ENCODE measurements at regions not wholly inside any gene's neighbourhood (a gene's known extent, or its start where the extent isn't known, plus 50 kb on each side); places are given as distances from the start of the nearest gene placed in this dataset.

DNA sequence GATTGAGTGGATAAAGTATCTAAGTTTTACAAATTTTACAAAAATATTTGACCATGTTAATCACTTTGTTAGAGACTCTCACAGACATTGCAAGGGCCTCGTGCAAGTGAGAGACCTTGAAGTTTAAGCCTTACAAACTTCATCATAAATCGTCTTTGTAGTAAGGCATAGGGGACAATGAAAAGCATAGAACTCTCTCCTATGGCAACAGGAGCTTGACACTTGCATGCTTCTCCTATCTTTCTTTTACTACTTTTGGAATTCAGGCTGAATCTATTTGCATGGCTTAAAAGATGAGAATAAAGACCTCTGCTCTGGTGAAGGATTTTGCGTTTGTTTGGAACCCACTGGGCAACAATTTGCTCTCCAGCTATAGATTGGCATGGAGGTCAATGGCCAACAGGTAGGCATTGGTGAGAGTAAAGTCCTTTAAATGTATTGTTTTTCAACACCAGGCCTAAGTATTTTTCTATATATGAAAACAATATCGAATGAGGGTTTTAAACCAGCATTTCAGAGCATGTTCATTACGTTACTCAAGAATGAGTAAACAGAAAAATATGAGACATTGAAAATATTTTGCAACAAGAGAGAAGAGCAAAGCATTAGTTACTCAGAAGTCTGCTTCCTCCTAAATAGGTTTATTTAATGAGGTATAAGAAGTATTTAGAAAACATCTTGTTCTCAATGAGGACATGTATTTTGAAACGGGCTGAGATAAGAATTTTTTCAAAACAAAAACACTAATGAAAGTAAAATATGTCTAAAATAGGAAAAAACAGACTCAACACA is 192.2 kb downstream of the TGFB2 start:
- TF ChIP-seq CTCF (conservative IDR thresholded peaks at IDR 0.05; ENCODE audit: low read depth, low read length): no peak
- no peak for DNase-seq (ENCODE audit: low read depth)
- H3K4me3 ChIP-seq (ENCODE audit: low read length): no peak overlapping the region

DNA sequence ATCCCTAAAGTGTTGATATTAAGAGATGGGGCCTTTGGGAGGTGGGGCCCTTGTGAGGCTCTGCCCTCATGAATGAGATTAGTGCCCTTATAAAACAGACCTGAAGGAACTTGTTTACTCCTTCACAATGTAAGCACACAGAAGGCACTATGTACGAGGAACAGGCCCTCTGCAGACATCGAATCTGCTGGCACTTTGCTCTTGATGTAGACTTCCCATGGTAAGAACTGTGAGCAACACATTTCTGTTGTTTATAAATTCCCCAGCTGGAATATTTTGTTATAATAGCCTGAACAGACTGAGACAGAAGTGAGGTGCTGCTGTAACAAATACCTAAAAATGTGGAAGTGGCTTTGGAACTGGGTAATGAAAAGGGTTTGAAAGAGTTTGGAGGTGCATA is 193.2 kb downstream of the TGFB2 start:
- no peak for TF ChIP-seq CTCF (conservative IDR thresholded peaks at IDR 0.05; ENCODE audit: low read depth, low read length)
- DNase-seq (ENCODE audit: low read depth): no peak
- no peak overlapping the region for H3K4me3 ChIP-seq (ENCODE audit: low read length)

DNA sequence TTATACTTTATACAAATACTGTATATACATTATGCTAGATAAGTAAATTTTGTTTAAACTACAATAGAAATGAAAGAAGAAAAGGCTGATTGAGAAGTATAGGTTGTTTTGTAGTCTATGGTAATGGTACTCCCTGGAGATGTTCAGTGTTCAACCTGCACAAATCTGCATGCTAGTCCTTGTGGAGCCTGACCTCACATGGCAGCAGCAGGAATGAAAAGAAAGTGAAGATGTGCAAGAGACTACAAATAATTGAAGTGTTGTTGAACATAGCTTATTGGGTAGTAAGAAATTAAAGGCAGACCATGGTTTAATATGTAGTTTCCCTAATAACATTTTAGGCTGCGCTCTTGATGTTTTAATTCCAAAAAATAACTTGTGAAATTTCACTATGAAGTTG is 201.2 kb downstream of the TGFB2 start:
- H3K4me3 ChIP-seq (ENCODE audit: low read length): no peak overlapping the region
- no peak for DNase-seq (ENCODE audit: low read depth)
- peak; percentile 28 for TF ChIP-seq CTCF (conservative IDR thresholded peaks at IDR 0.05; ENCODE audit: low read depth, low read length)

DNA sequence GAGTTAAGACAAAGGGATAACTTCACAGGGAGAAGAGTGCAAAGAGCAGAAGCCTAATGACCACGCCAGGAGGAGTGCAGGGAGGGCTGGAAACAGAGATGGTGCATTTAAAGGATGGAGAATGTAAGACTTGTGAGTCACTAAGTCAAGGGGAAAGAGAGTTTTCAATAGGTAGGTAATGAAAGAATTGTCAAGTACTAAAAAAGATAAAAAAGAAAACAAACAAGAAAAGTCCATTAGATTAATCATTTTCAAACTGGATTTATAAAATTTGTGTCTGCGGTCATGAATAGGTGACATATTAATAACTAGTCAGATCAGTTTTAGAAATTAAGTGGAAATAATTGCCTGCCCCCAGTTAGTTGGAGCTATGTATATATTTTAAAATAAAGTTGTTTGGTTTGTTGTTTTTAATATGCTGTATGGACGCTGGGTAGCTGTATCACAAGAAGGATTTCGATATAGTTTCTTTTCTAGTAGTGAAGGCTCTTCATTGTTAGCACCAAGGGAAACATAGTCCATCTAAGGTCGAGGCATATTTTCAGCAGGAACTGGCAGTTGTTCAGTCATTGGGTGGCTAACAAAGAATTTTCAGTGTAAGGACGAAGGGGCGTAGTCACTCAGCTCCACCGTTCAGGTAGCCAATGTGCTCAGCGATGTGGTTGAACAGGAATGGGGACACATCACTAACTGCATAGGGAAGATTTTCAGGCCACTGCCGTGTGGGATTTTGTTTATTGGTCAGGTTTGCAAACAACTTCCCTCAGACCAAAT is 203.0 kb downstream of the TGFB2 start:
- TF ChIP-seq CTCF (conservative IDR thresholded peaks at IDR 0.05; ENCODE audit: low read depth, low read length): no peak
- no peak for DNase-seq (ENCODE audit: low read depth)
- H3K4me3 ChIP-seq (ENCODE audit: low read length): no peak overlapping the region

DNA sequence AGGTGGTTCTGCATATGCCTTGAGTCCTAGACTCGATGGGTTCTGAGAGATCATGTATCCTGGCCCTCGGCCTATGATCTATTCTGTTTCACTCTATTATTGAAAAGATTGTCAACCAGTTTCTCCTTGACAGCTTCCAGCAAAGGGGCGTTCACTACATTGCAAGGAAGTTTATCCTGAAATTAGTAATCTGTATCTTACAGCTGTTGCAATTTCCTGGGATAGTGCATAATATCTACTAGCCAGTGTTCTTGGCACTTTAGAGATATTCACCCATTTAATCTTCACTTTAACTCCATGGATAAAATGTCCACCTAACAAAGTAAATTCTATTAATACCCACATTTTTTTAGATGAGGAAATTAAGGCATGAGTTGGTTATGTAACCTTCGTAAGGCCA is 203.6 kb downstream of the TGFB2 start:
- TF ChIP-seq CTCF (conservative IDR thresholded peaks at IDR 0.05; ENCODE audit: low read depth, low read length): no peak
- DNase-seq (ENCODE audit: low read depth): no peak
- no peak overlapping the region for H3K4me3 ChIP-seq (ENCODE audit: low read length)

GRCh38 chr1:218553197-218553596 is 208.1 kb downstream of the TGFB2 start:
- no peak for DNase-seq (ENCODE audit: low read depth)
- H3K4me3 ChIP-seq (ENCODE audit: low read length): no peak overlapping the region
- TF ChIP-seq CTCF (conservative IDR thresholded peaks at IDR 0.05; ENCODE audit: low read depth, low read length): no peak

- no peak overlapping the region for H3K4me3 ChIP-seq (ENCODE audit: low read length)
- no peak for DNase-seq (ENCODE audit: low read depth)
- TF ChIP-seq CTCF (conservative IDR thresholded peaks at IDR 0.05; ENCODE audit: low read depth, low read length): no peak
Observed at GRCh38 chr1:218556016-218556415, 210.9 kb downstream of the TGFB2 start.
